ENCODE measurements at regions not wholly inside any gene's neighbourhood (a gene's known extent, or its start where the extent isn't known, plus 50 kb on each side); places are given as distances from the start of the nearest gene placed in this dataset.

DNA sequence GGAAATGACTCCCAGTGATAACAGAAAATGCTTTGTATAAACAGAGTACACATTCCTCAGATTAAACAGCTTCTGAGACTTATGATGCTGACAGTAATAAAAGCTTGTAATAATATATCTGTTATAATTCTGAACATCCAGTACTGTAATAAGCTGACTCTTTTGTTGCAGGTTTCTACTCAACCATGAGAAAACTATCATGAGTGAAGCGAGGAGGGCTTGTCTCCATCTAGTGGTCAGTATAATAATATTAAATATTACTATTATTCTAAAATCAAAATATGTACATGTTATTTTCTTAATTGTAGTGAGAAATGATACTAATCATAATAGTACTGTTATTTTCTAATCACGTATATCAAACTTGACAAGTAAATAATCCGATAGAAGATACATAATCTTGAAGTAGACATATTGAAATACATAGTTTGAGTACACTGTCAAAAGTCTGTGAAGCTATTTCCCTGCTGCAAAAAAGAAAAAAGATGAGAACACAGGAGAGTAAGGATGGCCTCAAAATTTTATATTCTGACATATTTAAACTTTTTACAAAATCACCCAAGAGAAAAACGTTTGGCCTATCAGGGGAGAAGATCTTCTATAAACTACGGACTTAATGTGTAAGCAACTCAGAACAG, 183.1 kb downstream of the MOXD1 start:
- WGBS: 90% methylated on average over 3 of the region's 5 CpGs
- H3K27me3 ChIP-seq (ENCODE audit: insufficient read depth, low read length): no peaks in the 10 kb centered on the region
- no peak overlapping the region for H3K27ac ChIP-seq (ENCODE audit: low read depth, low read length)
- H3K9me3 ChIP-seq (ENCODE audit: insufficient read depth, low read depth, low read length): no peaks in the 10 kb centered on the region
- H3K36me3 ChIP-seq (ENCODE audit: insufficient read depth, low read length): no peaks in the 10 kb centered on the region
- H3K9ac ChIP-seq (ENCODE audit: low read depth, low read length): no peak overlapping the region
- no peak overlapping the region for H3K4me3 ChIP-seq (ENCODE audit: low read length)
- H3K4me1 ChIP-seq (ENCODE audit: insufficient read depth, low read length): no peaks in the 10 kb centered on the region

DNA sequence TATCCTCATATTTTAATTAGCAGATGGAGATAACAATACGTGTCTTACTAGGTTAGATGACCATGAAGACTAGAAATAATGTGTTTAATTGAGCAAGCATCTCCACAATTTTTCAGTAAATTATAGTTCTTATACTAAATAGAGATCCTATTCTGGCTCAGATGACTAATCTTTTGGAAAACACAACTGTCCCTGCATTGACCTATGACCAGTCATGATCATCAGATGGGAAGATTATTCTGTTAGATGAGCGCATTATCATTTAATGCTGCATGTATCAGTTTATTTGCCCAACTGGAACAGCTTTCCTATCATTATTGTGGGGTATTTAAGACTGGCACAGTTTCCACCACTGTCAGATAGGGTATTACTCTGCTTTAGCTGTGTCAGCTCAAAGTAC, 185.5 kb downstream of the MOXD1 start:
- no peak overlapping the region for H3K4me3 ChIP-seq (ENCODE audit: low read length)
- H3K9me3 ChIP-seq (ENCODE audit: insufficient read depth, low read depth, low read length): no peaks in the 10 kb centered on the region
- 94% methylated on average over 1 of the region's 2 CpGs for WGBS
- no peak overlapping the region for H3K9ac ChIP-seq (ENCODE audit: low read depth, low read length)
- no peaks in the 10 kb centered on the region for H3K27me3 ChIP-seq (ENCODE audit: insufficient read depth, low read length)
- no peak overlapping the region for H3K27ac ChIP-seq (ENCODE audit: low read depth, low read length)
- H3K36me3 ChIP-seq (ENCODE audit: insufficient read depth, low read length): no peaks in the 10 kb centered on the region
- H3K4me1 ChIP-seq (ENCODE audit: insufficient read depth, low read length): no peaks in the 10 kb centered on the region

DNA sequence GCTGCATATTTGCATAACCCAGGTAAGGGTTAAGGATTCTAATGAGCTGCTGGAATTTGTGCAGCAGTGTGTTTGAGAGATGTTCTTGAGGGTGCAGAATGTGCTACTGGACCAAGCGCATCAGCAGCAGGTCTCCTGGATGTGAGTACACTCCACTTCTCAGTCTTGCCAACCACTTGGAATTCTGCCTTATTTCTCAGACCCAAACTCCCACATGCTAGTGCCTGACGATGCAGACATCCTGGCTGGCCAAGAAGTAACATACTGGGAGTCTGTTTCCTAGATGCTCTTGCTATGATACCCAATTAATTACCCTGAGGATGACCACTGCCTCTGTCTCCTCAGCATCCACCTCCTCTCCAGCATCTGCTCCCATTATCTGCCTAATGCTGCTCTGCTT, 186.6 kb downstream of the MOXD1 start:
- 85% methylated on average over 2 of the region's 2 CpGs for WGBS
- H3K27me3 ChIP-seq (ENCODE audit: insufficient read depth, low read length): no peaks in the 10 kb centered on the region

DNA sequence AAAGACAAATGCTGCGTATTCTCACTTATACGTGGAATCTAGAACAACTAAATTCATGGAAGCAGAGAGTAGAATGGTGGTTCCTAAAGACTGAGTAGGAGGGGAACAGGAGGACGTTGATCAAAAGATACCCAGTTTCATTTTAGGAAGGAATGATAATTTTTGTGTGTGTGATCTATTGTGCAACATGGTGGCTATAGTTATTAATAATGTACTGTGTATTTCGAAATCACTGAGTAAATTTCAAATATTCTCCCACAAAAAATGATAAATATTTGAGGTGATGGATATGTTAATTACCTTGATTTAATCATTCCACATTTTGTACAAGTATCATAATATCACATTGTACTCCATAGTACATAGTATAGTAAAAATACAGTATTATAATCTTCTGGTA, 187.5 kb downstream of the MOXD1 start:
- Histone ChIP-seq H3K4me1 (ENCODE audit: insufficient read depth, low read length) (no peaks in the 10 kb centered on the region), H3K9ac (ENCODE audit: low read depth, low read length) (no peak overlapping the region), H3K27ac (ENCODE audit: low read depth, low read length) (no peak overlapping the region), H3K4me3 (ENCODE audit: low read length) (no peak overlapping the region), H3K36me3 (ENCODE audit: insufficient read depth, low read length) (no peaks in the 10 kb centered on the region), H3K9me3 (ENCODE audit: insufficient read depth, low read depth, low read length) (no peaks in the 10 kb centered on the region), H3K27me3 (ENCODE audit: insufficient read depth, low read length) (no peaks in the 10 kb centered on the region)
- 85% methylated on average over 3 of the region's 4 CpGs for WGBS

More for the DNA sequence above, 186.6 kb downstream of the MOXD1 start:
- Histone ChIP-seq H3K4me1 (ENCODE audit: insufficient read depth, low read length) (no peaks in the 10 kb centered on the region), H3K36me3 (ENCODE audit: insufficient read depth, low read length) (no peaks in the 10 kb centered on the region), H3K27ac (ENCODE audit: low read depth, low read length) (no peak overlapping the region), H3K9me3 (ENCODE audit: insufficient read depth, low read depth, low read length) (no peaks in the 10 kb centered on the region), H3K9ac (ENCODE audit: low read depth, low read length) (no peak overlapping the region), H3K4me3 (ENCODE audit: low read length) (no peak overlapping the region)

DNA sequence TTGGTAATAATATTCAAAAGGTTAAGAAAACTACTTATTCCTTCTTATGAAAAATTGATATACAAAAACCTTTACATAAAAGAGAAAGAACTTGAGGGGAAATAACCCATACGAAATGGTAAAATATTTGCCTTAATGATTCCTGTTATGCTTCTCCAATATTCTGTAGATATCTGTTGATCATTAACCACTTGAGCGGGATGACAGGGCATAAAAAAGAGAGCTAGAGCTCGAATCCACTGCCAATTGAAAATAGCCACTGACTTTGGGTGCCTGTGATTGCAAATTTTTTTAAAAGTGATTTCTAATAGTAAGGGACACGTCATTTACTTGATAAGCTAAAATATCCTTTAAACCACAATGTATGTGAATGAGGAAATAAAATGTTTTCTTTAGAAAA, 188.1 kb downstream of the MOXD1 start:
- Histone ChIP-seq H3K4me1 (ENCODE audit: insufficient read depth, low read length) (no peaks in the 10 kb centered on the region), H3K4me3 (ENCODE audit: low read length) (no peak overlapping the region), H3K27ac (ENCODE audit: low read depth, low read length) (no peak overlapping the region), H3K9me3 (ENCODE audit: insufficient read depth, low read depth, low read length) (no peaks in the 10 kb centered on the region), H3K27me3 (ENCODE audit: insufficient read depth, low read length) (no peaks in the 10 kb centered on the region), H3K9ac (ENCODE audit: low read depth, low read length) (no peak overlapping the region), H3K36me3 (ENCODE audit: insufficient read depth, low read length) (no peaks in the 10 kb centered on the region)
- 89% methylated on average over 3 of the region's 4 CpGs for WGBS

DNA sequence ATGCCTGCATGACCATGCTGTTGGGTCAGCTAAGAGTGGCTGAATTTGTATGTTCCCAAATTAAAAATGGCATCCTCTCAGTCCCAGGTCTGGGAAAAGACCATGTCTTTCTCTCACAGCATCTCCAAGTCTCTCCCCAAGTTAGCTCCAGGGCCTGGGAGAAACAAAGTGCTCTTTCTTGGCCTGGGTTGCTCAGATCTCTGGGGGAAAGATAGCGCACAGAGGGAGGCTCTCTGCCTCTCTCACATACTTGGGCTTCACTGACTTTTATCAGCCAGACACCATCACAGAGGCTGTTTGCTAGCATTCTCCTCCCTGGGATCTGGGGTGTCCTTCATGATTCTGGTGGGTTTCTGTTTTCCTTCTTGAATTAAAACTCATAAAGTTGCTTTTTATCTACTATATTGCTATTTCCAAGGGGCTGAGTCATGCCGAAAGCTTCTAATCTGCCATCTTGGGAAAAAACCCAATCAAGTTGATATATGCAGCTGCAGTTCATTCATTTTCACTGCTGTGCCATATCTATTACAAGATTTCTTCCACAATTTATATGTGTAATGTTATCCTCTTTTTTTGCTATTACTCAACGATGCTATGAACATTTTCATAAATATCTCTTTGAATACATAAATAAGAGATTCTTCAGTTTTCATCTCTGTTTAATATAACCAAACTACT, 190.2 kb downstream of the MOXD1 start:
- no peak overlapping the region for H3K4me3 ChIP-seq (ENCODE audit: low read length)
- H3K9ac ChIP-seq (ENCODE audit: low read depth, low read length): no peak overlapping the region
- H3K27me3 ChIP-seq (ENCODE audit: insufficient read depth, low read length): no peaks in the 10 kb centered on the region
- WGBS: 94% methylated on average over 2 of the region's 3 CpGs
- no peaks in the 10 kb centered on the region for H3K36me3 ChIP-seq (ENCODE audit: insufficient read depth, low read length)
- H3K27ac ChIP-seq (ENCODE audit: low read depth, low read length): no peak overlapping the region
- H3K9me3 ChIP-seq (ENCODE audit: insufficient read depth, low read depth, low read length): no peaks in the 10 kb centered on the region
- H3K4me1 ChIP-seq (ENCODE audit: insufficient read depth, low read length): no peaks in the 10 kb centered on the region

DNA sequence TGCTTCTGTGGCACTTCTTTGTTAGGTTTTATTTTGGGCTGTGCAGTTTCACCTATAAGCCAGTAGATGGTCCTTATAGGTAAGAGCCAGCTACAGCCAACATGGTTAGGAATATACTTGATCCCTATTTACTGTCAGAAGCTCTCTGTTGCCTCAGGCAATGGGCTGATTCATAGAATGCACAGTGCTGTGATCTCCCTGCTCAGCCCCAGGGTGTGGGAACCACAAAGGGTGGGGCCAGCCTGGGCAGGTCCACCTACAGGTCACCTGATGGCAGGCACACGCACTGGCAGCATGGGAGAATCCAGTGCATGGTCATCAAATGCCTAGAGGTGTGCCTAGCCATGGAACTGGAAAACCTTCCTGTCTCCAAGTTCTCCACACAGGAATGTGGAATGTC, 191.9 kb downstream of the MOXD1 start:
- no peaks in the 10 kb centered on the region for H3K9me3 ChIP-seq (ENCODE audit: insufficient read depth, low read depth, low read length)
- no peak overlapping the region for H3K27ac ChIP-seq (ENCODE audit: low read depth, low read length)
- no peak overlapping the region for H3K9ac ChIP-seq (ENCODE audit: low read depth, low read length)
- no peaks in the 10 kb centered on the region for H3K36me3 ChIP-seq (ENCODE audit: insufficient read depth, low read length)
- no peak overlapping the region for H3K4me3 ChIP-seq (ENCODE audit: low read length)
- WGBS: 97% methylated on average over 1 of the region's 1 CpG
- H3K4me1 ChIP-seq (ENCODE audit: insufficient read depth, low read length): no peaks in the 10 kb centered on the region
- no peaks in the 10 kb centered on the region for H3K27me3 ChIP-seq (ENCODE audit: insufficient read depth, low read length)

DNA sequence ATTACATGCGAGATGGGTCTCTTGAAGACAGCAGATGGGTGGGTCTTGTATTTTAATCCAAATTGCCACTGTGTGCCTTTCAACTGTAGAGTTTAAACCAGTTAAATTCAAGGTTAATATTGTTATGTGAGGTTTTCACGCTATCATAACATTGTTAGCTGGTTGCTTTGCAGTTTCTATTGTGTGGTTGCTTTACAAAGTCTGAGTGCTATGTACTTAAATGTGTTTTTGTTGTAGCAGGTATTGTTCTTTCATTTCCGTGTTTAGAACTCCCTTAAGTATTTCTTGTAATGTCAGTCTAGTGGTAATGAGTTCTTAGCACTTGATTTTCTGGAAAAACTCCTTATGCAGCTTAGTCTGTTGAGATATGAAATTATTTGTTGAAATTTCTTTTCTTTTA, 193.3 kb downstream of the MOXD1 start:
- no peaks in the 10 kb centered on the region for H3K9me3 ChIP-seq (ENCODE audit: insufficient read depth, low read depth, low read length)
- no peaks in the 10 kb centered on the region for H3K27me3 ChIP-seq (ENCODE audit: insufficient read depth, low read length)
- 93% methylated on average over 3 of the region's 3 CpGs for WGBS
- no peak overlapping the region for H3K27ac ChIP-seq (ENCODE audit: low read depth, low read length)
- H3K9ac ChIP-seq (ENCODE audit: low read depth, low read length): no peak overlapping the region
- H3K36me3 ChIP-seq (ENCODE audit: insufficient read depth, low read length): no peaks in the 10 kb centered on the region
- H3K4me1 ChIP-seq (ENCODE audit: insufficient read depth, low read length): no peaks in the 10 kb centered on the region
- no peak overlapping the region for H3K4me3 ChIP-seq (ENCODE audit: low read length)

DNA sequence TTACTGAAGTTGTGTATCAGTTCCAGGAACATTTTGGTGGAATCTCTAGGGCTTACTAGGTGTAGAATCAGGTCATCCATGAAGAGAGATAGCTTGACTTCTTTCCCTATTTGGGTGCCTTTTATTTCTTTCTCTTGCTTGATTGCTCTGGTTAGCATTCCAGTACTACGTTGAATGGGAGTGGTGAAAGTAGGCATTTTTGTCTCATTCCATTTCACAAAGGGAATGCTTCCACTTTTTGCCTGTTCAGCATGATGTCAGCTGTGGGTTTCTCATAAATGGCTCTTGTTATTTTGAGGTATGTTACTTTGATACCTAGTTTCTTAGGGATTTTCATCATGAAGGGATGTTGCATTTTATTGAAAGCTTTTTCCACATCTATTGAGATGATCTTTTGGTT, 195.3 kb downstream of the MOXD1 start:
- whole genome bisulfite sequencing: 86% methylated on average over 1 of the region's 1 CpG
- Histone ChIP-seq H3K36me3 (ENCODE audit: insufficient read depth, low read length) (no peaks in the 10 kb centered on the region), H3K27me3 (ENCODE audit: insufficient read depth, low read length) (no peaks in the 10 kb centered on the region), H3K9me3 (ENCODE audit: insufficient read depth, low read depth, low read length) (no peaks in the 10 kb centered on the region), H3K27ac (ENCODE audit: low read depth, low read length) (no peak overlapping the region), H3K4me3 (ENCODE audit: low read length) (no peak overlapping the region), H3K4me1 (ENCODE audit: insufficient read depth, low read length) (no peaks in the 10 kb centered on the region), H3K9ac (ENCODE audit: low read depth, low read length) (no peak overlapping the region)

DNA sequence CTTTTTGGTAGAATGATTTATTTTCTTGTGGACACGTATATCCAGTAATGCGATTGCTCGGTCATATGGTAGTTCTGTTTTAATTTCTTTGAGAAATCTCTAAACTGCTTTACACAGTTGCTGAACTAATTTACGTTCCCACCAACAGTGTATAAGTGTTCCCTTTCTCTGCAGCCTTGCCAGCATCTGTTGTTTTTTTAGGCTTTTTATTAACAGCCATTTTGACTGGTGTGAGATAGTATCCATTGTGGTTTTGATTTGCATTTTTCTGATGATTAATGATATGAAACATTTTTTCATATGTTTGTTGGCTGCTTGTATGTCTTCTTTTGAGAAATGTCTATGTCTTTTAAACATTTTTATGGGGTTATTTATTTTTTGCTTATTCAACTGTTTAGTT, 196.7 kb downstream of the MOXD1 start:
- Histone ChIP-seq H3K9me3 (ENCODE audit: insufficient read depth, low read depth, low read length) (no peaks in the 10 kb centered on the region), H3K9ac (ENCODE audit: low read depth, low read length) (no peak overlapping the region), H3K4me1 (ENCODE audit: insufficient read depth, low read length) (no peaks in the 10 kb centered on the region), H3K36me3 (ENCODE audit: insufficient read depth, low read length) (no peaks in the 10 kb centered on the region), H3K4me3 (ENCODE audit: low read length) (no peak overlapping the region), H3K27ac (ENCODE audit: low read depth, low read length) (no peak overlapping the region), H3K27me3 (ENCODE audit: insufficient read depth, low read length) (no peaks in the 10 kb centered on the region)
- WGBS: 97% methylated on average over 4 of the region's 4 CpGs

DNA sequence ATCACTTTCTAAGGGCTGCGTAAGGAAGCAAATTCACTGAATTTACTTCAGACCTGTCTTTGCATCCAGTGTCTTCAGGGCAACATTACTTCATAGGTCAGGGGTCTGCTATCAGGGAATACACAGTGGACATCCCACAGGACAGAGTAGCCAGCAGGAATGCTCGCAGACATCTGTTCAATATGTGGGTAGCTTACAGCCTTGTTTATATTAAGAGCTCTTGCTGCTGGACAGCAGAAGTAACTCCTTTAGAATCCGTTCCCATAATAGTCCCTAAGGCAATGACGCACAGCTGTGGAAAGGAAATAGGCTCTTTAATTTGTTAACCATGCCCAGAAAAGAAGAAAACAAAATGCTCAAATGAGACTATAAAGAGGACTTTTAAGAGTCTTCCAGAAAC, 198.7 kb downstream of the MOXD1 start:
- no peaks in the 10 kb centered on the region for H3K9me3 ChIP-seq (ENCODE audit: insufficient read depth, low read depth, low read length)
- no peak overlapping the region for H3K27ac ChIP-seq (ENCODE audit: low read depth, low read length)
- no peak overlapping the region for H3K4me3 ChIP-seq (ENCODE audit: low read length)
- H3K9ac ChIP-seq (ENCODE audit: low read depth, low read length): no peak overlapping the region
- H3K36me3 ChIP-seq (ENCODE audit: insufficient read depth, low read length): no peaks in the 10 kb centered on the region
- WGBS: 91% methylated on average over 4 of the region's 4 CpGs
- no peaks in the 10 kb centered on the region for H3K27me3 ChIP-seq (ENCODE audit: insufficient read depth, low read length)
- no peaks in the 10 kb centered on the region for H3K4me1 ChIP-seq (ENCODE audit: insufficient read depth, low read length)

DNA sequence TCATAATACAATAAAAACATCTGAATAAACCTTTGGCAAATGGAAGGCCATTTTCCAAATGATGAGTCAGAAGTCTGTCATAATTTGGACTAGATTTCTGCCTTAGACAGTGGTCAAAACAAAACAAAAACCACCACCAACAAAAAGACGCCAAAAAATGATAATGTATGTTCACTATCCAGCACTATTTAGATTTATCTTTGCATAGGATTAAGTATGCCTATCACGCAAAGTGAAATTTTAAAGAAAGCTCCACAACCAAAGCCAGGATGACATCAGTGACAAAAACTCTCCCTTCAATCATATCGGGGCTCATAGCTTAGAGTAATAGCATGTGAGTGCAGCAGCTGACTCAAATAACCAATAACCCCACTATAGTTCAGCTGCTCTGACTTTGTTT, 201.9 kb downstream of the MOXD1 start:
- Histone ChIP-seq H3K27me3 (ENCODE audit: insufficient read depth, low read length) (no peaks in the 10 kb centered on the region), H3K4me3 (ENCODE audit: low read length) (no peak overlapping the region), H3K27ac (ENCODE audit: low read depth, low read length) (no peak overlapping the region), H3K36me3 (ENCODE audit: insufficient read depth, low read length) (no peaks in the 10 kb centered on the region), H3K4me1 (ENCODE audit: insufficient read depth, low read length) (no peaks in the 10 kb centered on the region), H3K9me3 (ENCODE audit: insufficient read depth, low read depth, low read length) (no peaks in the 10 kb centered on the region), H3K9ac (ENCODE audit: low read depth, low read length) (no peak overlapping the region)
- WGBS: 97% methylated on average over 3 of the region's 3 CpGs
